ENCODE measurements at regions not wholly inside any gene's neighbourhood (a gene's known extent, or its start where the extent isn't known, plus 50 kb on each side); places are given as distances from the start of the nearest gene placed in this dataset.

GRCh38 chr13:84470528-84470927 lies 588.3 kb upstream of the SLITRK1 start:
- CTCF ChIA-PET, result no interaction called here
- no peaks in the 10 kb centered on the region for H3K9me3 Mint-ChIP-seq (ENCODE audit: unreplicated experiment)
- TF ChIP-seq, protein P1, sequence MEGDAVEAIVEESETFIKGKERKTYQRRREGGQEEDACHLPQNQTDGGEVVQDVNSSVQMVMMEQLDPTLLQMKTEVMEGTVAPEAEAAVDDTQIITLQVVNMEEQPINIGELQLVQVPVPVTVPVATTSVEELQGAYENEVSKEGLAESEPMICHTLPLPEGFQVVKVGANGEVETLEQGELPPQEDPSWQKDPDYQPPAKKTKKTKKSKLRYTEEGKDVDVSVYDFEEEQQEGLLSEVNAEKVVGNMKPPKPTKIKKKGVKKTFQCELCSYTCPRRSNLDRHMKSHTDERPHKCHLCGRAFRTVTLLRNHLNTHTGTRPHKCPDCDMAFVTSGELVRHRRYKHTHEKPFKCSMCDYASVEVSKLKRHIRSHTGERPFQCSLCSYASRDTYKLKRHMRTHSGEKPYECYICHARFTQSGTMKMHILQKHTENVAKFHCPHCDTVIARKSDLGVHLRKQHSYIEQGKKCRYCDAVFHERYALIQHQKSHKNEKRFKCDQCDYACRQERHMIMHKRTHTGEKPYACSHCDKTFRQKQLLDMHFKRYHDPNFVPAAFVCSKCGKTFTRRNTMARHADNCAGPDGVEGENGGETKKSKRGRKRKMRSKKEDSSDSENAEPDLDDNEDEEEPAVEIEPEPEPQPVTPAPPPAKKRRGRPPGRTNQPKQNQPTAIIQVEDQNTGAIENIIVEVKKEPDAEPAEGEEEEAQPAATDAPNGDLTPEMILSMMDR (IDR thresholded peaks at IDR 0.05; ENCODE audit: insufficient read depth in 1 of 2, low read depth in 1 of 2, low read length in 1 of 2, severe bottlenecking in 1 of 2, unreplicated experiment in 1 of 2), result no peak
- intact Hi-C loops (cut with micrococcal nuclease; ENCODE audit: unreplicated experiment), result no loop called here
- H3K4me1 Mint-ChIP-seq (ENCODE audit: low read depth, unreplicated experiment), result no peaks in the 10 kb centered on the region
- H3K4me3 Mint-ChIP-seq (ENCODE audit: unreplicated experiment), result no peak overlapping the region
- Histone ChIP-seq H3K4me3 (ENCODE audit: low read depth, low read length) (no peak overlapping the region), H3K36me3 (ENCODE audit: control insufficient read depth, insufficient read depth, low read length) (no peaks in the 10 kb centered on the region), H3K9me3 (no peaks in the 10 kb centered on the region), H3K27me3 (replicated peaks; ENCODE audit: control insufficient read depth, insufficient read depth, low read length) (no peaks in the 10 kb centered on the region), H3K4me1 (no peaks in the 10 kb centered on the region)
- BruUV-seq (replicated peaks), result no TSS peak
- H3K27ac Mint-ChIP-seq (ENCODE audit: unreplicated experiment), result no peak overlapping the region
- POLR2A ChIA-PET, result no interaction called here
- no peaks in the 10 kb centered on the region for H3K27me3 Mint-ChIP-seq (ENCODE audit: insufficient read depth, unreplicated experiment)
- DNase-seq, result no peak
- no peaks in the 10 kb centered on the region for H3K36me3 Mint-ChIP-seq (ENCODE audit: insufficient read depth, unreplicated experiment)

GRCh38 chr13:84466461-84466860 lies 584.2 kb upstream of the SLITRK1 start:
- intact Hi-C loops (cut with micrococcal nuclease; ENCODE audit: unreplicated experiment), result no loop called here
- POLR2A ChIA-PET, result no interaction called here
- Histone ChIP-seq H3K36me3 (ENCODE audit: control insufficient read depth, insufficient read depth, low read length) (no peaks in the 10 kb centered on the region), H3K27me3 (replicated peaks; ENCODE audit: control insufficient read depth, insufficient read depth, low read length) (no peaks in the 10 kb centered on the region), H3K9me3 (no peaks in the 10 kb centered on the region), H3K4me1 (no peaks in the 10 kb centered on the region), H3K4me3 (ENCODE audit: low read depth, low read length) (no peak overlapping the region)
- no peak overlapping the region for H3K4me3 Mint-ChIP-seq (ENCODE audit: unreplicated experiment)
- no peaks in the 10 kb centered on the region for H3K9me3 Mint-ChIP-seq (ENCODE audit: unreplicated experiment)
- H3K27ac Mint-ChIP-seq (ENCODE audit: unreplicated experiment), result no peak overlapping the region
- no peaks in the 10 kb centered on the region for H3K36me3 Mint-ChIP-seq (ENCODE audit: insufficient read depth, unreplicated experiment)
- no TSS peak for BruUV-seq (replicated peaks)
- CTCF ChIA-PET, result no interaction called here
- no peaks in the 10 kb centered on the region for H3K27me3 Mint-ChIP-seq (ENCODE audit: insufficient read depth, unreplicated experiment)
- no peak for DNase-seq
- no peaks in the 10 kb centered on the region for H3K4me1 Mint-ChIP-seq (ENCODE audit: low read depth, unreplicated experiment)
- TF ChIP-seq, protein P1 (IDR thresholded peaks at IDR 0.05; ENCODE audit: insufficient read depth in 1 of 2, low read depth in 1 of 2, low read length in 1 of 2, severe bottlenecking in 1 of 2, unreplicated experiment in 1 of 2), result no peak

- ChIA-PET POLR2A (no interaction called here), CTCF (no interaction called here)
- Mint-ChIP-seq H3K9me3 (ENCODE audit: unreplicated experiment) (no peaks in the 10 kb centered on the region), H3K27ac (ENCODE audit: unreplicated experiment) (no peak overlapping the region), H3K36me3 (ENCODE audit: insufficient read depth, unreplicated experiment) (no peaks in the 10 kb centered on the region), H3K27me3 (ENCODE audit: insufficient read depth, unreplicated experiment) (no peaks in the 10 kb centered on the region), H3K4me3 (ENCODE audit: unreplicated experiment) (no peak overlapping the region), H3K4me1 (ENCODE audit: low read depth, unreplicated experiment) (no peaks in the 10 kb centered on the region)
- BruUV-seq (replicated peaks), result no TSS peak
- no peak for DNase-seq
- H3K4me3 ChIP-seq (ENCODE audit: low read depth, low read length), result no peak overlapping the region
- H3K27me3 ChIP-seq (replicated peaks; ENCODE audit: control insufficient read depth, insufficient read depth, low read length), result no peaks in the 10 kb centered on the region
- H3K4me1 ChIP-seq, result no peaks in the 10 kb centered on the region
- H3K9me3 ChIP-seq, result no peaks in the 10 kb centered on the region
- intact Hi-C loops (cut with micrococcal nuclease; ENCODE audit: unreplicated experiment), result no loop called here
- H3K36me3 ChIP-seq (ENCODE audit: control insufficient read depth, insufficient read depth, low read length), result no peaks in the 10 kb centered on the region
- TF ChIP-seq, protein P1 (IDR thresholded peaks at IDR 0.05; ENCODE audit: insufficient read depth in 1 of 2, low read depth in 1 of 2, low read length in 1 of 2, severe bottlenecking in 1 of 2, unreplicated experiment in 1 of 2), result no peak
Measured at GRCh38 chr13:84460989-84461388, 578.7 kb upstream of the SLITRK1 start.

All from Caco-2 (cell line).